ENCODE measurements at regions not wholly inside any gene's neighbourhood (a gene's known extent, or its start where the extent isn't known, plus 50 kb on each side); places are given as distances from the start of the nearest gene placed in this dataset.
"Not testable (repeated sequence)": the region's sequence is repeated elsewhere in the genome, so short reads cannot be mapped to it uniquely, and the experiment has no call there.

DNA sequence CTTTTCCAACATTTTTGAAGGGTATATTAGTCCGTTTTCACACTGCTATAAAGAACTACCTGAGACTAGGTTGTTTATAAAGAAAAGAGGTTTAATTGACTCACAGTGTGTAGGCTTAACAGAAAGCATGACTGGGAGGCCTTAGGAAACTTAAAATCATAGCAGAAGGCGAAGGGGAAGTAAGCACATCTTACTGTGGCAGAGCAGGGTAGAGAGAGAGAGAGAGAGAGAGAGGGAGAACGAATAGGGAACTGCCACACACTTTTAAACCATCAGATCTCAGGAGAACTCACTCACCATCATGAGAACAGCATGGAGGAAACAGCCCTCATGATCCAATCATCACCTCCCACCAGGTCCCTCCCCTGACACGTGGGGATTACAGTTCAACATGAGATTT is 420.3 kb downstream of the SOCS6 start:
- DNase-seq = no peak

DNA sequence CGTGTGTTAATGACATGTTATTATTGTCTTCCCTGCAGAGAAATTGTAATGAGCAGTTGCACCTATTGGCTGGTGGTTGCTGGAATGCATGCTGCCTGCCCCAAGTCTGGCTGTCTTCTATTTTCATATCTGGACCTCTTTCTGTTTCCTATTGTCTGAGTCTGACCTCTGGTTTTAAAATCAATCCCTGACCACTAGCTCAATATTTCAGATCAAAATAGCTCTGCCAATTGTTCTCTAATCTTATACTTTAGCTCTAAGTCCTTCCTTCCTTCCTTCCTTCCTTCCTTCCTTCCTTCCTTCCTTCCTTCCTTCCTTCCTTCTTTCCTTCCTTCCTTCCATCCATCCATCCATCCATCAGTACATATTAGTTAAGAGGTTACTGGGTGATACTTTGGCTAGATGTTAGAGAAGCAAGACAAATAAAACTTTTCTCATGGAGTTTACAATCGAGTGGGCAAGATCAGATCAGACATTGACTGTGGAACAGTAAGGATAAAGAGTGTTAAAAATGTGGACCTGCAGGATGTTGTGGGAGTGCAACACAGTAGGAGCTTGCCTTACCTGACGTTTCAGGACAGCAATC is 417.1 kb downstream of the SOCS6 start:
- no peak for DNase-seq

DNA sequence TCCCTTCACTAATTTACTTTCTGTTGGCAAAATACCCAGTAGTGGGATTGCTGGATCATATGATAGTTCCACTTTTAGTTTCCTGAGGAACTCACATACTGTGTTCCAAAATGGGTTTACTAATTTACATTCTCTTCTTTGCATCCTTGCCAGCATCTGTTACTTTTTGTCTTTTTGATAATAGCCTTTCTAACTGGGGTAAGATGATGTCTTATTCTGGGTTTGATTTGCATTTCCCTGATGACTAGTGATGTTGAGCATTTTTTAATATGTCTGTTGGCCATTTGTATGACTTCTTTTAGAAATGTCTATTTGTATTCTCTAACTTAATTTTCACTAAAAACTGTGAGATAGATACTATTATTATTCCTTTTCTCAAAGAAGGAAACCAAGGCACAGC is 411.7 kb downstream of the SOCS6 start:
- DNase-seq = no peak

DNA sequence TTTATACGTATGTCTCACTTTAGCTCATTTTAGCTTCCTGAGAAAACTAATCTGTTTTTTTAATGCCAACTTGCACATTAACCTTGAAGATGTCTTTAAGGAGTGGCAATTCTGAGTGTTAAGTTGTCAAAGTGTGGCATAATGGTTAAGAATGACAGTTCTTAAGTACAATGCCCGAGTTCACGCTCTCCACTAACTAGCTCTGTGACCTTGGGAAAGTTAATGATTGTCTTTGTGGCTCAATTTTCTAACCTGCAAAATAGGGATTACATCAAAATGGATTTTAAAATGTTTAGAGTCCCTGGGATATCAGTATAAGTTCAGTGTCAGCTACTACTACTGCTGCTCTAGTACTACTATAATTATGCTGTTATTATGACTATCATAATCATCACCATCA is 409.7 kb downstream of the SOCS6 start:
- no peak for DNase-seq

DNA sequence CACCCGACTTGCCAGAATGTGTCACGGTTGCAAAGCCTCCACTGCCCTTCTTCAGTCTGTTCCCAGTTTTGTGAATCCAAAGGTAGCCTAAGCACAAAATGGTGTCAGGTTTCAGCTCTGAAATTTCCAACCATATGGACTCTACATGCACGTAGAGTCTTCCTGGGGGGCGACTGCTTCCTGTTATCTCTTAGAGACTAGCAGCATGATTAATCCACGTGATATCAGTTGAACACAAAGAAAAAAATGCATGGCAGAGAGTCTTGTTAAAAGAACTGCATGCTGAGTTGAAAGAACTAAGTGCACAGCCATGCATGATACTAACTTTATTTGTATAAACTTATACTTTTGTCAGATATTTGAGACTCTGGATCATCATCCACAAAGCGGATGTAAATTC is 404.4 kb downstream of the SOCS6 start:
- DNase-seq = no peak

DNA sequence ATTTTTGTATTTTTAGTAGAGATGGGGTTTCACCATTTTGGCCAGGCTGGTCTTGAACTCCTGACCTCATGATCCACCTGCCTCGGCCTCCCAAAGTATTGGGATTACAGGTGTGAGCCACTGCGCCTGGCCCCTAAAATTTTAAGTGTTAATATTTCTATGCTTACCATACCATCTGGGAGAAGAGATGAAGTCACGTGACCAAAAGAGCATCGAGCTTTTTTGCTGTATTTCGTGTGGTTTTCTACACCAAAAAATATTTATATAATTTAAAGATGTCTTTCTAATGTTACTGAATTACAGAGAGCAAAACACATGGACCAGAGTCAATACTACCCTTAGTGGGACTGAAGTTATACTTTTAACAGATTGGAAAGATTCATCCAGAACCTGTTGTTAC is 400.9 kb downstream of the SOCS6 start:
- not testable (repeated sequence) for DNase-seq

DNA sequence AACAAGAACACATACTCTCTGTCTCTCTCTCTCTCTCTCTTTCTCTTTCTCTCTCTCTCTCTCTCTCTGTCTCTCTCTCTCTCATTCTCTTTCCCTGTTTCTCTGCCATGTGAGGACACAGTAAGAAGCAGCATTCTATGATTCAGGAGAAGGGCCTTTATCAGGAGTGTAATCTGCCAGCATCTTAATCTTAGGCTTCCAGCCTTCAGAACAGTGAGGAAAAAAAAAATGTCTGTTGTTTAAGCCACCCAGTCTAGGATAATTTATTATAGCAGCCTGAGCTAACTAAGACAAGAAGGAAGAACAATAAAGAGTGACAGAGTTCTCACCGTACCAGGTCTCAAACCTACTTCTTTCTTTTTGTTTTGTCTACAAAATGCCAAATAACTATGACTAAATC is 399.4 kb downstream of the SOCS6 start:
- no peak for DNase-seq

DNA sequence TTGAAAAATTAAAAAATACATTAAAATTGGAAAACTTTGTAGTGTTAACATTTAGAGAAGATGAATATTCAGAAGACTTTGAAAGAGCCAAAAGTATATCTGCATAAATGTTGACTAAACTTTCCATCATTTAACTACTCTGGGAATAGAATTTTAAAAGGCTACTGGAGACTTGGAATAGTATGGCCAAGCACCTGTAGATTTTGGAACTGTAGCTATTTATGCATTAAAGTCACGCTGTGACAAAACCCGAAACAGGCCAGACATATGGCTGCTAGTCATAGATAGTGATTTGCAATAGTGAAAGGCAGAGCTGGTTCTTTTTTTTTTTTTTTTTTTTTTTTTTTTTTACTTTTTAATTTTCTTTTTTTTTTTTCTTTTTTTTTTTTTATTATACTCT is 396.0 kb downstream of the SOCS6 start:
- DNase-seq = no peak

DNA sequence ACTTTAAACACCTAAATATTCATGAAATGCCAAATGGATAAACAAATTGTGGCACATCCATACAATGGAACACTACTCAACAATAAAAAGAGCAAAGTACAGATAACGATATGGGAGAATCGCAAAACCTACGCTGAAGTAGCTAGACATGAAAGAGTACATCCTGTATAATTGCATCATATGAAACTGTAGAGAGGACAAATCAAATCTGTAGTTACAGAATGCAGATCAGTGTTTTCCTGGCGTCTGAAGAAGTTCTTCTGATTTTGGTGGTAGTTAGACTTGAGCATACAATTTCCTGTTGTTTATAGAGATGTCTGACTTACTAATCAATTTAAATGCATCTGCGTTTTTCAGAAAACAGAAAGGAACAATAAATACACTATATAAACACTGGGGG is 394.4 kb downstream of the SOCS6 start:
- DNase-seq = no peak

DNA sequence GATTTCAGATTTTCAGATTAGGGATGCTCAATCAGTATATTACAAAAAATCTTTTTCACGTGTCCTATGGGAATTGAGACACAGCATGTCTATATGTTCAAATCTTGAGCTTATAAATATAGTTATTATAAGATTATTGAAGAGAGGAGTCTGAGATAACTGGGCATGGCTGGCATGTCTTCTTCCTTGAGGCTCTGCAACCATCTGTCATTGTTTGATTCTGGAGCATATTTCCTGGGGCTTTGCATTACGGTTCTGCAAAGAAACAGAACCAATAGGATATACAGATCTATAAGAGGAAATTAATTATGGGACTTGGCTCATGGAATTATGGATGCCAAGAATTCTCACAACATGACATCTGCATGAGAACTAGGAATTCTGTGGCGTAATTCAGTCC is 386.1 kb downstream of the SOCS6 start:
- DNase-seq = no peak

DNA sequence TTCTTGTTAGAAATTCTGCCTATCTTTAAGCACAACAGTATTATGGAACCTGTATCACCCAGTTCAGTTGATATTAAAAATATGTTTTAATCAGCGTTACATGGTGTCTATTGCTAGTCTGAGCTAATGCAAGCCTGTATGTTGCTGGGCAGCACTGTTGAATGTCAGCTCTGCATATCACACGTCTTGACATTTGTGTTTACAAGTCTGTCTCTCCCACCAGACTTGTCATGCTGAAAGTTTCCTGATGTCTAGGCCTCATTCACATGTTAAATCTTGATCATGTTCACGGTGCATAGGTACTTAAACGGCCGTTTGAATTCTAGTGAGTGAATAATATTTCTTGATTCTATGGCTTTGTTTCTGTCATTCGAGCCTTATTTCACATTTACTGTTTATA is 385.0 kb downstream of the SOCS6 start:
- no peak for DNase-seq

DNA sequence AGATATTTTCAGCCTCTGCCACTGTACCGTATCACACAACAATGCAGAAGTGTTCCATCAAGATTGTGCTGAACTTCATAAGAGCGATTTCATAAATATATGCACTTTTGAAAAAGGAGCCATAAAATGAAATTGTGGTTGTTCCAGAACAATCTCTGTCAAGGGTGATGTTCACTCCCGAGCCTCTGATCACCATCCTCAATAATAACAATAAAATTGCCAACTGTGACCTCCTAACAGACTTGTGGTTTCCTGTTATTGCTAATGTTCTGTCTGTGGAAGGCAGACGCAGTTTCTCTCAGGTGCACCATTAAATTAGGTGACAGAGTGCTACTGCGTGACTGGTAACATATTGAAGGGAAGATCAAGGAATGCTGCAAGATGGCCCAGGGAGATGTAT is 383.7 kb downstream of the SOCS6 start:
- no peak for DNase-seq

DNA sequence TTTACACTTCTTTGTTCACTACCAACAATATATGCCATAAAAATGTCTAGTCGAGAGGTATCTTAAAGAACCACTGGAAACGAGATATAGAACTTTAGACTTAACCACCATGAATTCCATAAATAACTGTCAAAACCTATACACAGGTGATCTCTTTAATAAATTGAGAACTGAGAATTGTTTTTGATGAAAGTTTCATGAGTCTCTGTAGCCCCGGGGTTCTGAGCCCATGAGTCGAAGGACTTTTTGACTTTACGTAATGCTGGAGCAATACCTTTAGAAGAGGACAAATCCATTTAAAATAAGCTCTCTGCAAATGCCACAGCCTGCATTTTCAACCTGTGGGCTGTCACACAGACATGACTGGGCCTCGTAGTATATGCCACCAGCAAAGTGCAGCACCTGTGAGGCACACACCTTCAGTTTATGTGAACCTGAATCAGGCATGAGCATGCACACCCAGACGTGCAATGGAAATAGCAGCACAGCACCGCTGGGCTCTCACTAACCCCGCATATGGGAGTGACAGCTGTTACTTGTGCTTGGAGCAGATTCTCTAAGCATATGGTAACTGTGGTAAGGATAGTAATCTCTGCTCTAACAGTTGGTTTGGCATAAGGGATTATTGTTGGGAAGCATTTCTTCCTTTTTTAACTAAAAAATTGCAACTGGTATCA is 383.2 kb downstream of the SOCS6 start:
- DNase-seq = no peak

DNA sequence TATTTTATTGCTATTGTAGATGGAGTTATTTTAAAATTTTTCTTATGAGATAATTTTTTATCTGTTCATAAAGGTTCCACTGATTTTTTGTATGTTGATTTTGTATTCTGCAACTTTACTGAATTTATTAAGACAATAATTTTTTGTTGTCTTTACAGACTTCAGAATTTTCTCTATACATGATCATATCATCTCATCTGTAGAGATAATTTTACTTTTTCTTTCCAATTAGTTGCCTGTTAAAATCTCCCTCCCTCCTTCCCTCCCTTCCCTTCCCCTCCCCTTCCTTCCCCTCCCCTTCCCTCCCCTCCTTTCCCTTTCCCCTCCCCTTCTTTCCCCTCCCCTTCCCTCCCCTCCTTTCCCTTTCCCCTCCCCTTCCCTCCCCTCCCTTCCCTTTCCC is 378.1 kb downstream of the SOCS6 start:
- no peak for DNase-seq

DNA sequence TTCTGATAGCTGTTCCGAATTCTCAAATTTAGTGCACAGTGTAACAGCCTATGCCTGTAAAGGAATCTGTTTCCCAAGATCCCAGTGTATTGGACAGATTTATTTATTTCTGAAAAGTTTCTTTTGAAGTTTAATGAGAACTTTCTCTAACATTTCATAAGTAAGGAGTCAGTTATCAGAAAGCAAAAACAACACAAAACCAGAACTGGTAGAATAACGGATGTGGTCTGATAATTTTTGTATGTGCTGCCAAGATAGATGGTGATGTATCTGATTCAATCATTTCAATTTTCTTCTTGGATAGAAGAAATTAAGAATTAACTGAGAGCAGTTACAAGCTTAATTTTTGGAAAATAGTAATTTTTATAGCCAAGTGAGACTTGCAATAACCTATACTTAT is 374.3 kb downstream of the SOCS6 start:
- DNase-seq = no peak

DNA sequence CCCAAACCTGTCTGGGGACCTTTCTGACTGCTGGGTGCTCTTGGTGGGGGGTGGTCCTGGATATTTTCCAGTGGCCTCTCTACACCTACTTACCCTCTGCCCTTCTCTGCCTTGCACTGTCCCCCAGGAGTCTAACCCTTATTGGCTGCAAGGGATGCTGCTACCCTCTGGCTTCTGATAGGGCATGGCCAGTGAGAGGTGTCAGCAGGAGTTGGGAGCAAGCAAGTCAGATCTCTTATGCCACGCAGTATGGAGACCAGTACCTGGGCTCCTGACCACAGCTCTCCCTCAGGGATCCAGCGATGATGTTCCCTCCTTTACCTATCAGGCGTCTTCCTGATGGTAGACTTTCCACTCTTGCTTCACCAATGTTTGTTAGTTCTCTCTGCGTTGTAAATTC is 373.7 kb downstream of the SOCS6 start:
- no peak for DNase-seq

DNA sequence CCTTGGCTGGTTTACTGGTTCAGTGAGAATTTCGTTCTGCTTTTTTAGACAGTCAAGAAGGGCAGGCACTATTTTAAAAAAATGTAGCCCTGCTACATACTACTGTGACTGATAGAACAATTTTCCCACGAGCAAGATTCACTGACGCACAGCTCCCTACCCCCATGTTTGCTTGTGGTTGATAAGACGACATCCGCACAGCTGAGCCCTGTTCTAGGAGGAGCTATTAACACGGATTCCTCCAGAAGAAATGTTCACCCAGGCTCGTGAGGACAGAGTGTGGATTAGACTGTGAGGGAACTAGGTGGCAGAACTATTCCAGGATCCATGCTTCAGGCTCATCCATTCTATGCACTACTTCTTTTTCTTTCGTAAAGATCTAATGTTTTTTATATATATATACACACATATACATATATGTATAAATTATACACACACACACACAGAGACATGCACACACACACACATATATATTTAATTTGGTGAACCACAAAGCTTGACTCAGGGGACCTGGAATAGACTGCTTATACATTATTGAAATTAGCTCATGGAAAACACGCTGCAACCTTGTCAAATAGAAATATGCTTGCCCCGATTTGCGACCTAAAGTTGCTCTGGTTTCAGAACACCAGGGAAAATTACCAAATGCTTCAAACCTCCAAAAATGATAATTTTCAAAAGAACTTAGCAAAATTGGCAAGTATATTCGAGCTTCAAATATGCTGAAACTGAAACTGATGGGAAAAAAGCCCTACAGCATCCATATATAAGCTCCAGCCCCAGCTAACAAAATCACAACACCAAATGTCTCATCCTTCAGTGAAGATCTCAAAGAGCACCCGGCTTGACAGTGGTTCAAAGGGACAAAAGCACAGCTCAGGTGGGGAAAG is 370.4 kb downstream of the SOCS6 start:
- no peak for DNase-seq

DNA sequence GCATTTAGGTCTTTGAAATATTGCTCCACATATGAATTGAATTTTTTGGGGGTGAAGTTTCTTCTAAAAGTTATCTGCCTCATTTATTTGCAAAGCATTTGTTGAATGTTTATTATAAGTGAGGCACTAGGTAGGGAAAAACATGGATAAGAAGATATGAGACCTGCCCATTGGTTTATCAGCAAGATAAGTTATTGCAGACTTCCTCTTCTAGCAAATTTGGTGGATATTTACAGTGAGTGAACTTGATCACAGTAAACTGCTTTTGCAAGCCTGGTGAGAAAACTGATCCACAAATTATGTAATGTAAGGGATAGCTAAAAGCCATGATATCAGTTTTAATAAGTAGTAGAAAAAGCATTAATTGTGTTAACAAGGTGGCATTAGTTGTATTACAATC is 364.8 kb downstream of the SOCS6 start:
- no peak for DNase-seq

DNA sequence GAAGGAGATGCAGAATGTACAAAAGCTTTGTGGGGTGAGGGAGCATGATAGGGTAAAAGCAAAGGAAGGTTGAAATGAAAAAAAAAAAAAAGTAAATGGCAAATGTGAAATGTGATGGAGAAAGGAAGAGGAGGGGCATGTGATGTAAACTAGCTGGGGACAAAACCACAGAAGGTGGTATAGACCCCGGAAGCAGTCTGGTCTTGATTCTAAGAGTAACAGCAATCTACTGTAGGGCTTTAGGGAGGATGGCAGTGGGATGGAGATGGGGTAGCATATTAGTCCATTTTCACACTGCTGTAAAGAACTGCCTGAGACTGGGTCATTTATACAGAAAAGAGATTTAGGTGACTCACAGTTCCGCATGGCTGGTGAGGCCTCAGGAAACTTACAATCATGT is 362.0 kb downstream of the SOCS6 start:
- DNase-seq = no peak

DNA sequence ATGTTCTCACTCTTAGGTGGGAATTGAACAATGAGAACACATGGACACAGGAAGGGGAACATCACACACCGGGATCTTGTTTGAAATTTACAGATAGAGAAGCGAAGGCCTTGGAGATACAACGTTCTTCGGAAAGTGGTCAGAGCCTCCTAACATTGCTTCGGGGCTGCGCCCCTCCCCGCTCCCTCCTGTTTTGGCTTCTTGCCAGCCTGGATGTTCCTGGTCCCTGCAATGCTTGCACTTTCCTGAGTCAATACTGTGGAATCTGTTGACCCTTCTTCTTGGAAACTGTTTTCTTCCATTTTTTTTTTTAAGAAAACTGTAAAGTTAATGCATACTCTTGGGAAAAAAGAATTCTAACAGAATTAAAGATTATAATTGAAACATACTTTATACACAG is 360.8 kb downstream of the SOCS6 start:
- DNase-seq = no peak

DNA sequence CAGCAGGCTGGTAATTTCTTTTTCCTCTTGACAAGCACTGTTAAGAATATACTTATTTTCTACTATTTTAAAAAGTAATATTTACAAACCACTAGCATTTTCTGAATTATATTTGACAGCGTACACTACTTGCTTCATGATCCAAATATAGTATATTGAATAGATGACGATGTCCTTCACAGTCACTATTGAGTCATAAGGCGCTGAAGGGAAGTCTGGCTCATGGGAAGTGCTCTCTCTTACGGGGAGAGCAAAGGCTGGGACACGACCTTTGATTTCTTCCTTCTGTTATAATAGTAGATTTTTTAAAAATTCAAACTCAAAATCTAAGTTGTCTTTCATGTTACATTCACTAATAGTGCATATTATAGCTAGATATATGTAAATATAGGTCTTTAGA is 357.1 kb downstream of the SOCS6 start:
- DNase-seq = no peak

DNA sequence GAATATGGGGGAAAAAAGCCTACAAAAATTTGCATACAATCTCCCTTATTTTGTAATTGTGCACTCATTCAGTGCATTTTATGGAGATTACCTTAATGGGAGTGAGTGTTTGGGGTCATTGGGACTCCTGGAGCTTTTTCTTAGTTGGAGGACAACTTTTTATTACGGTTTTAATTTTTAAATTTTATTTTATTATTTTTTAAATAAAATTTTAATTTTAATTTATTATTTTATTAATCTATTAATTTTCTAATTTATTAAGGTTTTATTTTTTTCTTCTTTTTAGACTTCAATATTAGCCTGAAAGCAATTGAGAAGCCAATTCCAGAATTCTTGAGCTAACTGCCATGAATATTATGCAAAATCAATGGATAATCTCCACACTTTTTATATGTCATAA is 355.0 kb downstream of the SOCS6 start:
- no peak for DNase-seq

DNA sequence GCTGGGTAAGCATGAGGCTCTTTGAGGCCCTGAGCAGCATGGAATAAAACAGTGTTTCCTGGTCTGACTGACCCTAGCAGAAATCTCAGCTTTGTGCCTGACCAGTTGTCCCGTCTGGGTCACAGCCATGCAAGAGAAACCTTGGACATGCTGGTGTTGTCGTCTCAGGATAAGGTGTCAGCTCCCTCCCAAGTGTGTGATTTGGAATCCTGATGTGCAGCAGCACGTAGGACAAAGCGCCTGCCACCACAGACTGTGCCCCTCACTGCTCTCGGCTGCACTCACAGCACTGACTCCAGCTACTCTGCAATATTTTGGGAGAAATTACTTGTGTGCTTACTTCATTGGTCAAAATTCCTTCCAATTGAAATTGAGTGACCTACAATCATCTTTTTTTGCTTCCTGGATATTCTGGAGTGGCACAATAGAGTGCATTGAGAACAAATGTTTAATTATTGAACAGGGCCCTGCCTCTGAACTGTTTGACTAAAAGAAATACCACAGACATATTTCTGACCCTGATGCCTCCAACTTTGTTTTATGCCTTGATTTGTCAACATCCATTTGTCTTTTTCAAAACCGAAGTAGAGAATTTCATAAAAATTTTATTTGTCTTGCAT is 352.4 kb downstream of the SOCS6 start:
- DNase-seq = no peak

DNA sequence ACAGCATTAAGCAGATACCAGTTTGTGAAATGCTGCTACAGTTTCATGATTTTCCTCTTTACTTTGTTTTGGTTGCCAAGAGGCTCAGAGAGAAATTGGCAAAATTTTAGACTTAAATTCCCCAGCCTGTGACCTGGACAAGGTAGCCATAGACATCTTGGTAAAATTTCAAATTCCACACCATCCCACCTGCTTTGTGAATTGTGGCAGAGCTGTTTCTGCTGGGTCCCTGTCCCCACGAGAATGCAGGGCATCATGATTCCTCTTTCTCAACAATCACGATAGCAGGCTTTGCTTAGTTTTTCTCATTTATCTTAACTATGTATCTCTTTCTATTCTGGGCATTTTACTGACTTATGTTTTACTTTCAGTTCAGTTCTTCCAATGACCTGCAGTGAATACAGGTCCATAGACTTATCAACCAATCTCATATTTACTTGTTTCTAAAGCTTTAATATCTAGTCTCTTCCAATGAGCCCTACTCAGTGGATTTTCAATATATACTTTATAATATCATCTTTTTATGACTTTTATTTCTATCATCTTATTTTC is 351.6 kb downstream of the SOCS6 start:
- no peak for DNase-seq
